Brain microvascular endothelial cell (primary cell): ENCODE measurements at regions not wholly inside any gene's neighbourhood (a gene's known extent, or its start where the extent isn't known, plus 50 kb on each side); places are given as distances from the start of the nearest gene placed in this dataset.

Experiments
- DNase-seq: peaks from one replicate; pipeline ENCODE4 v3.0.0-alpha.2; 2020
- H3K27ac ChIP-seq: fragments of 250-450 bp; sonication (Bioruptor Pico); 2 replicates; pipeline ENCODE4 v1.5.1; 2020; ENCODE audit warnings: mild to moderate bottlenecking, moderate library complexity
- H3K27me3 ChIP-seq: fragments of 250-450 bp; sonication (Bioruptor Pico); replicated peaks from 2 replicates; pipeline ENCODE4 v1.5.1; 2020; ENCODE audit warnings: mild to moderate bottlenecking
- H3K36me3 ChIP-seq: fragments of 250-450 bp; sonication (Bioruptor Pico); replicated peaks from 2 replicates; pipeline ENCODE4 v1.5.1; 2020; ENCODE audit warnings: mild to moderate bottlenecking
- H3K4me3 ChIP-seq: 2 replicates; pipeline ENCODE4 v1.5.1; 2011; ENCODE audit warnings: low read depth, mild to moderate bottlenecking, control low read depth, low read length, moderate library complexity
- in situ Hi-C: cut with HindIII; loops from 2 replicates; pipeline ENCODE4 v1.10.0; 2017; ENCODE audit warnings: low sequenced_read_pairs, low pct_ligation_motif_present
- TF ChIP-seq, protein P1 (sequence below): IDR thresholded peaks from 2 replicates; pipeline ENCODE4 v1.5.1; 2011; ENCODE audit warnings: low read depth, mild to moderate bottlenecking, moderate library complexity, low read length, control low read depth, inconsistent platforms; ENCODE audit errors: missing control alignments

DNA sequence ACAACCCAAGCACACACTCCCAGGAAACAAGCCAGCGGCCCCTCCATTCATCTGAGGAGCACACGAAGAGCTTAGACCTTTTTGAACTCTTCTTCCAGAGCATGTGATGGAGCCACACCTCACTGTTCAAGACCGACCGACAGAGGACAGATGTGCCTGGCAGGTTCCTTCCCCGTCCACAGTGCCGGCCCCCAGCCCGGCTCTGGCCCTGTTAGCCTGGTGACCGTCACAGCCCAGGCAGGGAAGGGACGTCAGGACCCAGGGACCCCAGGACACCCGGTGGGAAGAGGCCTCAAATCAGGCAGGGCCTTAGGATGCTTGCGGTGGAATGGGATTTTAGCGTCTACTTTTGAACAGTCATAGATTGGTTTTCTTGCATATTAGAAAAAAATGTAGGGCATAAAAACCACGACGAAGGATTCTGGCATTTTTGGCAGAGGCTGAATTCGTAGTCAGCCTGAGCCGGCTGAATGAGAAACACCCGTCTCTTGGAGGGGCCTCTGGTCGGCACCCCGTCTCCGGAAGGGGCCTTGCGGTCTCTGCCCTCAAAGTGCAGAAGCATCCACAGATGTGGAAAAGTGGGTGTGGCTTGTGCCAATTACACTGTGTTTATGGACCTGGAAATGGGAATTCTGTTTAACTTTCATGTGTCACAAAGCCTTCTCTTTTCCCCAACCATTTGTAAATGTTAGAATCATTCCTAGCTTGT lies 79.3 kb downstream of the SIK1 start:
- in situ Hi-C loops, result no loop called here
- Histone ChIP-seq H3K4me3 (no peak overlapping the region), H3K27me3 (no peaks in the 10 kb centered on the region), H3K36me3 (no peaks in the 10 kb centered on the region), H3K27ac (no peak overlapping the region)
- TF ChIP-seq, protein P1, sequence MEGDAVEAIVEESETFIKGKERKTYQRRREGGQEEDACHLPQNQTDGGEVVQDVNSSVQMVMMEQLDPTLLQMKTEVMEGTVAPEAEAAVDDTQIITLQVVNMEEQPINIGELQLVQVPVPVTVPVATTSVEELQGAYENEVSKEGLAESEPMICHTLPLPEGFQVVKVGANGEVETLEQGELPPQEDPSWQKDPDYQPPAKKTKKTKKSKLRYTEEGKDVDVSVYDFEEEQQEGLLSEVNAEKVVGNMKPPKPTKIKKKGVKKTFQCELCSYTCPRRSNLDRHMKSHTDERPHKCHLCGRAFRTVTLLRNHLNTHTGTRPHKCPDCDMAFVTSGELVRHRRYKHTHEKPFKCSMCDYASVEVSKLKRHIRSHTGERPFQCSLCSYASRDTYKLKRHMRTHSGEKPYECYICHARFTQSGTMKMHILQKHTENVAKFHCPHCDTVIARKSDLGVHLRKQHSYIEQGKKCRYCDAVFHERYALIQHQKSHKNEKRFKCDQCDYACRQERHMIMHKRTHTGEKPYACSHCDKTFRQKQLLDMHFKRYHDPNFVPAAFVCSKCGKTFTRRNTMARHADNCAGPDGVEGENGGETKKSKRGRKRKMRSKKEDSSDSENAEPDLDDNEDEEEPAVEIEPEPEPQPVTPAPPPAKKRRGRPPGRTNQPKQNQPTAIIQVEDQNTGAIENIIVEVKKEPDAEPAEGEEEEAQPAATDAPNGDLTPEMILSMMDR, result no peak
- no peak for DNase-seq

DNA sequence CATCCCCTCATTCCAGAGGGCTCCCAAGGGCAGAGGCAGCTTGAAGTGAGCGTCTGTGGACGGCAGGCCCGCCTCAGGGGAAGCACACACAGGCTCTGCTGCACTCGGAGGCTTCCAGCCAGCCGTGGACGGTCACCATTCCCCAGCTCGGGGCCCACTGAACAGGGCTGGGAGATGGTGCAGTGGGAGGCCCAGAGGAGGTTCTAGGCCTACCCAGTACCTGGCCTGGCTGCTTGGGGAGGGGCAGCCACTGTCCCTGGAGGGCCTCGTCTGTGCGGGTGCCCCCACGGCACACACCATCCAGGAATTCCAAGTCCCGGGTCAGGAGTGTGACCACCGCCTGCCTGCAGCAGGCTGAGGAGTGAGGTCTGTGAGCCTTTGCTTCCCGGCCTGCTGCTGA lies 80.4 kb downstream of the SIK1 start:
- Histone ChIP-seq H3K4me3 (no peak overlapping the region), H3K27me3 (no peaks in the 10 kb centered on the region), H3K36me3 (no peaks in the 10 kb centered on the region), H3K27ac (peak overlapping the region; percentile 9)
- no peak for DNase-seq
- in situ Hi-C loops, result no loop called here
- TF ChIP-seq, protein P1, result no peak

DNA sequence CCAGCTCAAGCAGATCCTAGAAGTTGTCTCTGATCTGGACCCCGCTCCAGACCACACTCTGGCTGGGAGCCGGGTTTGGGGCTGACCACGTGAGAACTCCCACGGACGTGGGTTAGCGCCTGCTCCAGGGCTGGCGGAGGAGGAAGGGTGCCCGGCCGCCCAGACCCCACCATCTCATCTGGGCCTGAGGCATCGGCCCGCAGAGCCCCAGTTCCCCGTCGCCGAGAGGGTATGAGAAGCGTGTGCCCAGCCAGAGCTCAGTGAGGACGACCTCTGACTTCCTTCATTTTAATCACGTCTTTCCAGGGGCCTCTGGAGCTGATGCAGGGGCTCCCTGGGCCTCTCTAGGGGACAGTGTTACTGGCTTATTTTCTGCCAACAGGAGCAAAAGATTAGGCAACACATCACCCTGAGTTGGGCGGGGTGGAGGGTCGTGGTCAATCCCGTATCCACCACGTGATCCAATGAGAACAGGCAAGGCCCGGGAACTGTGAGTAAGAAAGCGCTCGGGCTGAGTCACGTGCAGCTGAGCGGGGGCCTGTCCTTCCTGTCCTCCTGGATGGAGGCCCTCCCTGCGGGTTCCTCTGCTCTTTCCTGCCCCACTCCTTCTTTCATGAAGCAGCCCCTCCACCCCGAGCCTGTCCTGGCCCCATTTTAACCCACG lies 81.1 kb downstream of the SIK1 start:
- Histone ChIP-seq H3K36me3 (no peaks in the 10 kb centered on the region), H3K27ac (peak overlapping the region; percentile 9), H3K27me3 (no peaks in the 10 kb centered on the region), H3K4me3 (no peak overlapping the region)
- in situ Hi-C loops, result no loop called here
- DNase-seq, result peak; percentile 67
- TF ChIP-seq, protein P1, result no peak

DNA sequence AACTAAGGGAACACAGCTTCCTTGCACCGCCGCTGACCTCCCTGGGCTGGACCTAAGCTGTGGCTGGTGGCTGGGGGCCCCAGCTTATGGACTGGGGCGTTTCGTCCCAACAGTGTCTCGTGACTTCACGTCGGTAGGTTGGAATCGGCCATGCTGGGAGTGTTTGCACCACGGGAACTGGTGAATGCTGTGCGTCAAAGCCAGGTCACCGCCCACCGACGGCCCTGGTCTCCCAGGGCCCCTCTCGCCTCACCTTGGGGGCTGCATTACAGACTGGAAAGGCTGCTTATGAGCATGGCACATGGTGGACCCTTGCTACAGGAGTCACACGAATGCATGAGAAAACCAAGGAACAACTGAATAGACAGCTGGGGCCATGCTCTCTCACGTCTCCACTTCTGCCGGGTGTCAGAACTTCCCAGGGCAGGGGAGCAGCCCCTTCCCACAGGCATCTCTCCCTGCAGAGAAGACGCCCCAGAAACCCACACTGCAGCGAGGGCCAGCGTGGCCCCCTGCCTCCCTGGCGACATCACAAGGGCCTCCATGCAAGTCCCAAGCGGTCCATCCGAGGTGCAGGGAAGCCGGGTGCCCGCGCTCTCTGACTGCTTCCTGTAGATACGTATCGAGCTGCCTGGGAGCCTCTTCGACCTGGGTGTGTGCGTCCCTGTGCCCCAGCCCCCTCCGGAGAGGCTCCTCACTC lies 81.7 kb downstream of the SIK1 start:
- Histone ChIP-seq H3K27ac (no peak overlapping the region), H3K27me3 (no peaks in the 10 kb centered on the region), H3K36me3 (no peaks in the 10 kb centered on the region), H3K4me3 (no peak overlapping the region)
- TF ChIP-seq, protein P1, result no peak
- in situ Hi-C loops, result no loop called here
- DNase-seq, result no peak

DNA sequence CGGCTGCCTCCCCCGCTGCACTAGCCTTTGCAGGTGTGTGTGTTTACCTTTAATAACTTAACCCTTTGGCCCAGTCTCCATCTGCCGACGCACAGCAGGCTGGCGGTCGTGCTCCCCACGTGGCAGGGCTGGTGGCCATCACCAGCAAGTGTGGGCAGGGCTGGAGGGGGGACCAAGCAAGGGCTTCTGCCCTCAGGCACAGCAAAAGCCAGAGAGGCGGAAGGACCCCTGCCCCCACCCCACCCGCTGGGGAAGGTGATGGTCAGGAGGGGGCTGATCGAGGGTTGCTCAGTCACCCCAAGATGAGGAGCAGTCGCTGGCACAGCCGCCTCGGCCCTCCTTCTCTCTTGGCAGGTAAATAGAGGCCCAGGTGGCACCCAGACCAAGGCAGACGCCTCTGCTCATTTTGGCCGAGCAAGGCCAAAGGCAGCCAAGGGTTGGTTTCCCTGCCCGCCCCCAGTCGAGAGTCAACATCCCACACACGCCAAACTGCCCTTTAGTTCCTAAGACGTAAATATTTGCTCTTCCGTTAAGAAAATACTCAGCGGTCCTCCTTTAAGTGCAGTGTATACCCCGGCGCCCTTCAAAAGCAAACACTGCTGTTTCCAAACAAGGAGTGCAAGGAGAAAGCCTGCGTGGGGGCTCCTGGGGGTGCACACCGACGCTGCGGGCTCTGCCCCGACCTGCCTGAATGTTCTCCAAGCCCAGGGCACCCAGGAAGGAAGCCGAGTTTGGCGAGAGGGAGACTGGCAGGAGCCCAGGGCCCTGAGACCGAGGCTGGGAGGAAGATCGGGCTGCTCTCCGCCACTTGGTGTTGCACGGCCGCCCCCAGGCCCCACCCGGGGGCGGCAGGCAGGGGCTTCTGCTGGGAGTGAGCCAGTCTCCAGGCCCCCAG lies 82.7 kb downstream of the SIK1 start:
- H3K4me3 ChIP-seq, result no peak overlapping the region
- DNase-seq, result no peak
- in situ Hi-C loops, result no loop called here
- H3K27ac ChIP-seq, result peak overlapping the region; percentile 21
- no peaks in the 10 kb centered on the region for H3K36me3 ChIP-seq
- TF ChIP-seq, protein P1, result no peak
- no peaks in the 10 kb centered on the region for H3K27me3 ChIP-seq
